A673 (cell line): ENCODE measurements at regions not wholly inside any gene's neighbourhood (a gene's known extent, or its start where the extent isn't known, plus 50 kb on each side); places are given as distances from the start of the nearest gene placed in this dataset.

Experiments
- BruUV-seq: library from RNA; stranded (reverse); fragments of 400-500 nt; replicated peaks from 2 replicates; lab custom pipeline; 2021; lab: Mats Ljungman, UMichigan
- CTCF ChIA-PET: fragments of 300-600 bp; sonication (Branson Sonifier 250); formaldehyde crosslinking; loops from one replicate; lab custom pipeline; 2022; ENCODE audit warnings: antibody characterized with exemption; lab: Charles Lee
- POLR2A ChIA-PET: fragments of 300-600 bp; sonication (Branson Sonifier 250); formaldehyde crosslinking; loops from one replicate; lab custom pipeline; 2022; ENCODE audit warnings: antibody characterized with exemption; ENCODE audit not compliant: low non-redundant PET; lab: Charles Lee
- DNase-seq: peaks from one replicate; pipeline ENCODE4 v3.0.0-alpha.2; 2015; ENCODE audit warnings: low spot score
- H3K27ac ChIP-seq: fragments of 200-600 bp; sonication (generic); 2 replicates; pipeline ENCODE4 v1.5.1; 2016; ENCODE audit warnings: mixed run types, low read depth, mild to moderate bottlenecking, mixed read lengths, antibody characterized with exemption, low read length; ENCODE audit not compliant: poor library complexity, severe bottlenecking
- H3K27me3 ChIP-seq: fragments of 200-600 bp; sonication (generic); replicated peaks from 2 replicates; pipeline ENCODE4 v1.6.1; 2017; ENCODE audit warnings: mixed run types, low read depth, mild to moderate bottlenecking, mixed read lengths, antibody characterized with exemption, low read length; ENCODE audit not compliant: insufficient read depth, poor library complexity
- H3K36me3 ChIP-seq: fragments of 200-600 bp; sonication (generic); 2 replicates; pipeline ENCODE4 v1.6.1; 2016; ENCODE audit warnings: mixed run types, mild to moderate bottlenecking, mixed read lengths, antibody characterized with exemption, low read length; ENCODE audit not compliant: insufficient read depth, poor library complexity, severe bottlenecking
- H3K4me1 ChIP-seq: fragments of 200-600 bp; sonication (generic); 2 replicates; pipeline ENCODE4 v1.6.1; 2017; ENCODE audit warnings: mixed run types, mild to moderate bottlenecking, mixed read lengths, antibody characterized with exemption, low read length; ENCODE audit not compliant: insufficient read depth, poor library complexity, severe bottlenecking
- H3K4me3 ChIP-seq: fragments of 200-600 bp; sonication (generic); 2 replicates; pipeline ENCODE4 v1.5.1; 2016; ENCODE audit warnings: low read depth, mixed run types, mild to moderate bottlenecking, mixed read lengths, low read length; ENCODE audit not compliant: poor library complexity, severe bottlenecking
- H3K9me3 ChIP-seq: fragments of 200-600 bp; sonication (generic); 2 replicates; pipeline ENCODE4 v1.6.1; 2016; ENCODE audit warnings: mixed run types, low read depth, mild to moderate bottlenecking, mixed read lengths, antibody characterized with exemption, low read length; ENCODE audit not compliant: poor library complexity, severe bottlenecking
- EZH2 ChIP-seq: fragments of 200-600 bp; sonication (generic); IDR thresholded peaks from 2 replicates; pipeline ENCODE4 v1.6.1; 2017; ENCODE audit warnings: borderline replicate concordance, low read depth, mild to moderate bottlenecking, mixed read lengths, antibody characterized with exemption, low read length; ENCODE audit not compliant: poor library complexity, severe bottlenecking
- intact Hi-C: fragments of 100-400 bp; cut with micrococcal nuclease; formaldehyde crosslinking; loops from one replicate; pipeline ENCODE4 v1.10.0; 2022; ENCODE audit not compliant: unreplicated experiment
- TF ChIP-seq, protein P1 (sequence below): fragments of 300-800, 200-600 bp; sonication (generic); conservative IDR thresholded peaks from 2 replicates; pipeline ENCODE4 v1.5.1; 2017; ENCODE audit warnings: low read depth, mild to moderate bottlenecking, antibody characterized with exemption, low read length, moderate library complexity, mixed read lengths

DNA sequence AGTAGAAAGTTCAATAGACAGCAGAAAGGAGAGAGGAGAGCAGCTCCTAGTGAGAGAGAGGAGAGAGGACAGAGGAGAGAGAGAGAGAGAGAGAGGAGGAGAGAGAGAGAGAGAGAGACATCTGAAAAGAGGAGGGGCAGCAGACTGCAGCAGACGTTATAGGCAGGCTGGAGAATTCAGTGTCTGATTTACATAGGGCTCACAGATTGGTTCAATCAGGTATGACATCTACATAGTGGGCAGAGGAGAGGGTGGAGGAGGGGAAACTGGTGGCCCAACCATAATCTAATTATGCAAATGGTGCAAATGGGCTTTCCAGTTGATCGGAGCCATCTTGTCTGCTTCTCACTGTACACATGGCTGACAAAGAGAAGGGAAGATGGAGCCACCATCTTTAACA, 221.3 kb upstream of the TRPC4 start:
- H3K4me3 ChIP-seq = no peak overlapping the region
- no peaks in the 10 kb centered on the region for H3K36me3 ChIP-seq
- CTCF ChIA-PET = no interaction called here
- no peaks in the 10 kb centered on the region for H3K27me3 ChIP-seq
- no TSS peak for BruUV-seq
- H3K9me3 ChIP-seq = no peaks in the 10 kb centered on the region
- peak; percentile 76 for DNase-seq
- no peak for TF ChIP-seq EZH2
- TF ChIP-seq, protein P1, sequence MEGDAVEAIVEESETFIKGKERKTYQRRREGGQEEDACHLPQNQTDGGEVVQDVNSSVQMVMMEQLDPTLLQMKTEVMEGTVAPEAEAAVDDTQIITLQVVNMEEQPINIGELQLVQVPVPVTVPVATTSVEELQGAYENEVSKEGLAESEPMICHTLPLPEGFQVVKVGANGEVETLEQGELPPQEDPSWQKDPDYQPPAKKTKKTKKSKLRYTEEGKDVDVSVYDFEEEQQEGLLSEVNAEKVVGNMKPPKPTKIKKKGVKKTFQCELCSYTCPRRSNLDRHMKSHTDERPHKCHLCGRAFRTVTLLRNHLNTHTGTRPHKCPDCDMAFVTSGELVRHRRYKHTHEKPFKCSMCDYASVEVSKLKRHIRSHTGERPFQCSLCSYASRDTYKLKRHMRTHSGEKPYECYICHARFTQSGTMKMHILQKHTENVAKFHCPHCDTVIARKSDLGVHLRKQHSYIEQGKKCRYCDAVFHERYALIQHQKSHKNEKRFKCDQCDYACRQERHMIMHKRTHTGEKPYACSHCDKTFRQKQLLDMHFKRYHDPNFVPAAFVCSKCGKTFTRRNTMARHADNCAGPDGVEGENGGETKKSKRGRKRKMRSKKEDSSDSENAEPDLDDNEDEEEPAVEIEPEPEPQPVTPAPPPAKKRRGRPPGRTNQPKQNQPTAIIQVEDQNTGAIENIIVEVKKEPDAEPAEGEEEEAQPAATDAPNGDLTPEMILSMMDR = no peak
- intact Hi-C loops = no loop called here
- no peak overlapping the region for H3K27ac ChIP-seq
- POLR2A ChIA-PET = no interaction called here
- no peaks in the 10 kb centered on the region for H3K4me1 ChIP-seq

- Histone ChIP-seq H3K9me3 (no peaks in the 10 kb centered on the region), H3K4me1 (no peaks in the 10 kb centered on the region), H3K27ac (no peak overlapping the region), H3K27me3 (no peaks in the 10 kb centered on the region), H3K4me3 (no peak overlapping the region), H3K36me3 (no peaks in the 10 kb centered on the region)
- TF ChIP-seq, protein P1 = no peak
- TF ChIP-seq EZH2 = no peak
- ChIA-PET CTCF (no interaction called here), POLR2A (no interaction called here)
- DNase-seq = no peak
- intact Hi-C loops = no loop called here
- no TSS peak for BruUV-seq
Measured at GRCh38 chr13:38086721-38087120, 217.1 kb upstream of the TRPC4 start.

DNA sequence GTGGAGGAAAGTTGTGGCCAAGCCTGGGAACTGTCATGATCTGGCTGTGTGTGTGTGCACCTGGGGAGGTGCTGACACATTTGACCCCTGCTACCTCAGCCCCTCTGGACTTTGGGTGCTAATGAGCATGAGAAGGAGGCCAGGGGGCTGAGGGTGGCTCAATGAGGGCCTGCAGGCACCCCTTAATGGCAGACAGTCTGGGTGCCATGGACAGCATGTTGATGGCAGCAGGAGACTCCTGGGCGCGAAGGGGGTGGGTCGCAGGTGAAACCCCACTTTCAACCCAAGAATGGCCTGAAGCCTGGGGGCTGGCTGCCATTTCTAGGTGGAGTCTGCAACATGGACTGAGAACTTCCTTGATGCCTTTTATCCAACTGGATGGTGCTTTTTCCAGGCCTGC, 216.4 kb upstream of the TRPC4 start:
- H3K4me1 ChIP-seq = no peaks in the 10 kb centered on the region
- DNase-seq = no peak
- no peak overlapping the region for H3K27ac ChIP-seq
- H3K36me3 ChIP-seq = no peaks in the 10 kb centered on the region
- ChIA-PET POLR2A (no interaction called here), CTCF (no interaction called here)
- intact Hi-C loops = no loop called here
- no peaks in the 10 kb centered on the region for H3K9me3 ChIP-seq
- no peaks in the 10 kb centered on the region for H3K27me3 ChIP-seq
- TF ChIP-seq EZH2 = no peak
- TF ChIP-seq, protein P1 = no peak
- no peak overlapping the region for H3K4me3 ChIP-seq
- no TSS peak for BruUV-seq
